ENCODE measurements at regions not wholly inside any gene's neighbourhood (a gene's known extent, or its start where the extent isn't known, plus 50 kb on each side); places are given as distances from the start of the nearest gene placed in this dataset.
A peak's percentile ranks its signal among the peaks of the same experiment; 100 is the strongest.

GRCh38 chr5:153147891-153148623 is 342.4 kb upstream of the GRIA1 start:
- no peak for DNase-seq

GRCh38 chr5:153148624-153148976 is 341.9 kb upstream of the GRIA1 start:
- DNase-seq: no peak

- no peak for DNase-seq
Measured at GRCh38 chr5:153151558-153151957, 338.9 kb upstream of the GRIA1 start.

- DNase-seq: no peak
Measured at GRCh38 chr5:153153086-153153485, 337.4 kb upstream of the GRIA1 start.

- no peak for DNase-seq
Measured at GRCh38 chr5:153157156-153157555, 333.3 kb upstream of the GRIA1 start.

GRCh38 chr5:153158608-153159007 is 331.9 kb upstream of the GRIA1 start:
- no peak for DNase-seq

- no peak for DNase-seq
Measured at GRCh38 chr5:153159616-153160015, 330.9 kb upstream of the GRIA1 start.

- DNase-seq: no peak
Measured at GRCh38 chr5:153168241-153168640, 322.2 kb upstream of the GRIA1 start.

- DNase-seq: no peak
Measured at GRCh38 chr5:153187503-153187902, 303.0 kb upstream of the GRIA1 start.

- DNase-seq: no peak
Measured at GRCh38 chr5:153206361-153206760, 284.1 kb upstream of the GRIA1 start.

GRCh38 chr5:153209016-153209415 is 281.5 kb upstream of the GRIA1 start:
- no peak for DNase-seq

- DNase-seq: no peak
Measured at GRCh38 chr5:153209687-153210086, 280.8 kb upstream of the GRIA1 start.

- no peak for DNase-seq
Measured at GRCh38 chr5:153211076-153211475, 279.4 kb upstream of the GRIA1 start.

- no peak for DNase-seq
Measured at GRCh38 chr5:153212471-153212870, 278.0 kb upstream of the GRIA1 start.

GRCh38 chr5:153222936-153223335 is 267.5 kb upstream of the GRIA1 start:
- no peak for DNase-seq

- no peak for DNase-seq
Measured at GRCh38 chr5:153223376-153223775, 267.1 kb upstream of the GRIA1 start.

GRCh38 chr5:153224651-153225050 is 265.8 kb upstream of the GRIA1 start:
- DNase-seq: no peak

- DNase-seq: no peak
Measured at GRCh38 chr5:153233933-153234332, 256.5 kb upstream of the GRIA1 start.

GRCh38 chr5:153236319-153236718 is 254.2 kb upstream of the GRIA1 start:
- no peak for DNase-seq

GRCh38 chr5:153237671-153238332 is 252.7 kb upstream of the GRIA1 start:
- DNase-seq: no peak

- no peak for DNase-seq
Measured at GRCh38 chr5:153257381-153257780, 233.1 kb upstream of the GRIA1 start.

- no peak for DNase-seq
Measured at GRCh38 chr5:153258469-153258868, 232.0 kb upstream of the GRIA1 start.

GRCh38 chr5:153267506-153267905 is 223.0 kb upstream of the GRIA1 start:
- no peak for DNase-seq

- no peak for DNase-seq
Measured at GRCh38 chr5:153275695-153276094, 214.8 kb upstream of the GRIA1 start.

- DNase-seq: peak; percentile 1 to 10
Measured at GRCh38 chr5:153276151-153276550, 214.3 kb upstream of the GRIA1 start.
